ENCODE measurements at regions not wholly inside any gene's neighbourhood (a gene's known extent, or its start where the extent isn't known, plus 50 kb on each side); places are given as distances from the start of the nearest gene placed in this dataset.

- Histone ChIP-seq H3K4me3 (replicated peaks in 1 of 3; ENCODE audit: insufficient read depth in 1 of 3, low read depth in 1 of 3, low read length in 3 of 3) (no peak overlapping the region), H3K4me1 (ENCODE audit: control insufficient read depth, extremely low read depth, insufficient read depth, low read length) (no peaks in the 10 kb centered on the region), H3K27me3 (ENCODE audit: control insufficient read depth in 2 of 2, insufficient read depth in 2 of 2, low read length in 2 of 2) (no peaks in the 10 kb centered on the region), H3K9ac (replicated peaks; ENCODE audit: extremely low read depth, insufficient read depth, low read length) (no peak overlapping the region), H3K9me1 (replicated peaks; ENCODE audit: control insufficient read depth, extremely low read depth, insufficient read depth, low read length) (no peaks in the 10 kb centered on the region), H3K36me3 (ENCODE audit: control insufficient read depth in 2 of 2, extremely low read depth in 1 of 2, insufficient read depth in 2 of 2, low read length in 2 of 2) (no peaks in the 10 kb centered on the region), H3K4me2 (ENCODE audit: insufficient read depth, low read length) (no peak overlapping the region), H2AFZ (ENCODE audit: low read depth, low read length) (no peak overlapping the region), H4K20me1 (replicated peaks; ENCODE audit: control insufficient read depth, extremely low read depth, insufficient read depth, low read length) (no peaks in the 10 kb centered on the region), H3K27ac (ENCODE audit: insufficient read depth, low read depth, low read length) (no peak overlapping the region), H3K79me2 (ENCODE audit: control insufficient read depth, insufficient read depth, low read length) (no peaks in the 10 kb centered on the region), H3K9me3 (replicated peaks; ENCODE audit: control insufficient read depth, insufficient read depth, low read length) (no peaks in the 10 kb centered on the region)
- dilution Hi-C loops (cut with MboI; ENCODE audit: extremely low pct_ligation_motif_present, low sequenced_read_pairs): no loop called here
- FAIRE-seq (no peak), DNase-seq (ENCODE audit: low read depth, low spot score) (no peak)
- ChIA-PET POLR2A (no interaction called here), CTCF (no interaction called here)
- BruUV-seq (replicated peaks): no TSS peak
- TF ChIP-seq GATA2 (IDR thresholded peaks at IDR 0.05; ENCODE audit: insufficient read depth, insufficient read length, low read depth, low read length) (no peak), EZH2 (IDR thresholded peaks at IDR 0.05; ENCODE audit: borderline replicate concordance, low read depth, low read length, severe bottlenecking) (no peak), POLR2A (IDR thresholded peaks at IDR 0.05; ENCODE audit: low read depth, low read length) (no peak), FOS (IDR thresholded peaks at IDR 0.05; ENCODE audit: borderline replicate concordance, insufficient read depth, low read length) (no peak), MYC (IDR thresholded peaks at IDR 0.05; ENCODE audit: low read depth, low read length) (no peak)
- TF ChIP-seq, protein P1, sequence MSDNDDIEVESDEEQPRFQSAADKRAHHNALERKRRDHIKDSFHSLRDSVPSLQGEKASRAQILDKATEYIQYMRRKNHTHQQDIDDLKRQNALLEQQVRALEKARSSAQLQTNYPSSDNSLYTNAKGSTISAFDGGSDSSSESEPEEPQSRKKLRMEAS (IDR thresholded peaks at IDR 0.05; ENCODE audit: insufficient read depth, insufficient read length): no peak
- intact Hi-C loops (cut with micrococcal nuclease): no loop called here
Measured at GRCh38 chr4:133390198-133390855, 241.2 kb downstream of the PCDH10 start.

DNA sequence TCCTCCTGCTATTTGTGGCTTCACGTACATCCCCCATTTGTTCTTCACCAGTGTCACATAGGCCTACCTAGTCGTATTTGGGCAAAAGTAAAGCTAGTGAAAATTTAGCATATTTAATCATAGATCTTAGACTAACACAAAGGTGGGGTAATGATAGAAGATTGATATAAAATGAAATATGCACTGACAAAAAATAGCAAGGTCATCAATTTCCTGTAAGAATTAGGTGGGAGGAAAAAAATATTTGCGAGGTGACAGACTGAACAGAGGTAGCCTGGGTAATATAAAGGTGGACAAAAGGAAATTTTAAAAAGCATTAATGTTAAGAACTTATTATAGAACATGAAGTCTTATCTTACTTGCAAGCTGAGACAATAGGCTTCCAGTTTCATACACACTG, 239.9 kb downstream of the PCDH10 start:
- H3K9me3 ChIP-seq (replicated peaks; ENCODE audit: control insufficient read depth, insufficient read depth, low read length): no peaks in the 10 kb centered on the region
- intact Hi-C loops (cut with micrococcal nuclease): no loop called here
- POLR2A ChIA-PET: no interaction called here
- H3K9ac ChIP-seq (replicated peaks; ENCODE audit: extremely low read depth, insufficient read depth, low read length): no peak overlapping the region
- dilution Hi-C loops (cut with MboI; ENCODE audit: extremely low pct_ligation_motif_present, low sequenced_read_pairs): no loop called here
- no peaks in the 10 kb centered on the region for H3K9me1 ChIP-seq (replicated peaks; ENCODE audit: control insufficient read depth, extremely low read depth, insufficient read depth, low read length)
- H3K27ac ChIP-seq (ENCODE audit: insufficient read depth, low read depth, low read length): no peak overlapping the region
- no peak overlapping the region for H3K4me2 ChIP-seq (ENCODE audit: insufficient read depth, low read length)
- no peak overlapping the region for H2AFZ ChIP-seq (ENCODE audit: low read depth, low read length)
- no peak for TF ChIP-seq FOS (IDR thresholded peaks at IDR 0.05; ENCODE audit: borderline replicate concordance, insufficient read depth, low read length)
- no peak for TF ChIP-seq CTCF (IDR thresholded peaks at IDR 0.05; ENCODE audit: extremely low read depth in 1 of 2, insufficient read depth in 1 of 2, low read depth in 1 of 2, low read length in 2 of 2)
- TF ChIP-seq POLR2A (IDR thresholded peaks at IDR 0.05; ENCODE audit: low read depth, low read length): no peak
- TF ChIP-seq EZH2 (IDR thresholded peaks at IDR 0.05; ENCODE audit: borderline replicate concordance, low read depth, low read length, severe bottlenecking): no peak
- TF ChIP-seq MYC (IDR thresholded peaks at IDR 0.05; ENCODE audit: low read depth, low read length): no peak
- TF ChIP-seq POLR2AphosphoS5 (IDR thresholded peaks at IDR 0.05; ENCODE audit: insufficient read depth, low read depth, low read length): no peak
- TF ChIP-seq JUN (IDR thresholded peaks at IDR 0.05; ENCODE audit: borderline replicate concordance, insufficient read depth, insufficient read length, low read depth): no peak
- TF ChIP-seq, protein P1 (IDR thresholded peaks at IDR 0.05; ENCODE audit: insufficient read depth, insufficient read length): no peak
- TF ChIP-seq GATA2 (IDR thresholded peaks at IDR 0.05; ENCODE audit: insufficient read depth, insufficient read length, low read depth, low read length): no peak
- no peaks in the 10 kb centered on the region for H3K27me3 ChIP-seq (ENCODE audit: control insufficient read depth in 2 of 2, insufficient read depth in 2 of 2, low read length in 2 of 2)
- no peaks in the 10 kb centered on the region for H3K79me2 ChIP-seq (ENCODE audit: control insufficient read depth, insufficient read depth, low read length)
- no peaks in the 10 kb centered on the region for H4K20me1 ChIP-seq (replicated peaks; ENCODE audit: control insufficient read depth, extremely low read depth, insufficient read depth, low read length)
- no peak overlapping the region for H3K4me3 ChIP-seq (replicated peaks in 1 of 3; ENCODE audit: insufficient read depth in 1 of 3, low read depth in 1 of 3, low read length in 3 of 3)
- CTCF ChIA-PET: no interaction called here
- no TSS peak for BruUV-seq (replicated peaks)
- FAIRE-seq (no peak), DNase-seq (ENCODE audit: low read depth, low spot score) (no peak)
- H3K36me3 ChIP-seq (ENCODE audit: control insufficient read depth in 2 of 2, extremely low read depth in 1 of 2, insufficient read depth in 2 of 2, low read length in 2 of 2): no peaks in the 10 kb centered on the region
- H3K4me1 ChIP-seq (ENCODE audit: control insufficient read depth, extremely low read depth, insufficient read depth, low read length): no peaks in the 10 kb centered on the region
